ENCODE measurements at regions not wholly inside any gene's neighbourhood (a gene's known extent, or its start where the extent isn't known, plus 50 kb on each side); places are given as distances from the start of the nearest gene placed in this dataset.

GRCh38 chr10:108060246-108060645 is 895.7 kb upstream of the SORCS1 start:
- H2BK120ac ChIP-seq (replicated peaks; ENCODE audit: low read depth, low read length): no peak overlapping the region
- H2BK12ac ChIP-seq (ENCODE audit: low read depth, low read length): no peak overlapping the region
- no peak overlapping the region for H3K56ac ChIP-seq (replicated peaks; ENCODE audit: insufficient read length, low read depth, low read length)
- H3K4me1 ChIP-seq (replicated peaks in 1 of 4; ENCODE audit: control insufficient read depth in 3 of 4, insufficient read depth in 4 of 4, low read length in 3 of 4): no peaks in the 10 kb centered on the region
- no peak overlapping the region for H2AK5ac ChIP-seq (ENCODE audit: low read depth, low read length)
- no peak for DNase-seq (ENCODE audit: low read depth in 1 of 2, low spot score in 2 of 2)
- H3K9me3 ChIP-seq (ENCODE audit: insufficient read depth in 2 of 2, low read depth in 1 of 2, low read length in 1 of 2): no peaks in the 10 kb centered on the region
- H4K91ac ChIP-seq (replicated peaks; ENCODE audit: insufficient read length, low read length): no peak overlapping the region
- no peak overlapping the region for H3K14ac ChIP-seq (ENCODE audit: insufficient read length)
- H3K9ac ChIP-seq (replicated peaks in 1 of 4; ENCODE audit: extremely low read depth in 1 of 4, low read depth in 3 of 4, low read length in 3 of 4): no peak overlapping the region
- ChIA-PET POLR2A (ENCODE audit: partially characterized antibody) (no interaction called here), CTCF (ENCODE audit: partially characterized antibody) (interaction anchor here (0.8 kb wide), 1 partner anchor 14 kb away, joined by 4 read pairs; no protein-coding TSS in a partner anchor)
- H3K23me2 ChIP-seq (ENCODE audit: low read depth, low read length): no peaks in the 10 kb centered on the region
- no peak overlapping the region for H2BK15ac ChIP-seq (ENCODE audit: low read length)
- H4K8ac ChIP-seq (ENCODE audit: extremely low read depth, insufficient read depth, low read length): no peak overlapping the region
- no peaks in the 10 kb centered on the region; a peak in 1 of 8 replicates for H3K36me3 ChIP-seq (ENCODE audit: control insufficient read depth in 2 of 4, insufficient read depth in 4 of 4, low read length in 3 of 4)
- 0 out of 2 replicates have a peak overlapping the region, but pooled peaks have one; percentile 57 for H2AFZ ChIP-seq (ENCODE audit: low read length)
- no peak overlapping the region for H3K4ac ChIP-seq (replicated peaks; ENCODE audit: insufficient read length, low read depth, low read length)
- no peak overlapping the region for H3K18ac ChIP-seq (ENCODE audit: extremely low read depth, low read length)
- H3K27ac ChIP-seq (ENCODE audit: low read depth, low read length): no peak overlapping the region
- no peak overlapping the region for H4K5ac ChIP-seq (ENCODE audit: insufficient read length, low read depth, low read length)
- no peak for FAIRE-seq
- no peak overlapping the region for H3K23ac ChIP-seq (ENCODE audit: insufficient read length)
- no peaks in the 10 kb centered on the region for H3K27me3 ChIP-seq (replicated peaks in 1 of 4; ENCODE audit: control insufficient read depth in 3 of 4, extremely low read depth in 1 of 4, insufficient read depth in 3 of 4, low read length in 3 of 4)
- H4K20me1 ChIP-seq (replicated peaks in 1 of 2; ENCODE audit: control insufficient read depth in 1 of 2, insufficient read depth in 2 of 2, low read length in 2 of 2): no peaks in the 10 kb centered on the region
- no peaks in the 10 kb centered on the region for H3K79me1 ChIP-seq (ENCODE audit: low read depth, low read length)
- H3K79me2 ChIP-seq (ENCODE audit: control insufficient read depth in 1 of 2, insufficient read depth in 2 of 2, low read length in 2 of 2): no peaks in the 10 kb centered on the region
- H2BK20ac ChIP-seq (ENCODE audit: low read length): no peak overlapping the region
- no peak overlapping the region for H3K4me3 ChIP-seq (ENCODE audit: extremely low read depth in 1 of 4, insufficient read depth in 2 of 4, low read depth in 3 of 4, low read length in 4 of 4)
- H3K4me2 ChIP-seq (ENCODE audit: insufficient read depth in 1 of 2, low read depth in 2 of 2, low read length in 2 of 2): no peak overlapping the region
- no peak overlapping the region for H2BK5ac ChIP-seq (ENCODE audit: low read depth, low read length)
- 86% methylated on average over 1 of the region's 1 CpG; no CpG with 5 or more reads in 1 of the 2 experiments for WGBS, 2 experiments (ENCODE audit: extremely low coverage in 1 of 2, insufficient coverage in 1 of 2, insufficient read length in 1 of 2, insufficient replicate concordance in 2 of 2, low coverage in 1 of 2, low lambda C conversion rate in 2 of 2, missing lambda C conversion rate in 1 of 2)
- no peak for TF ChIP-seq ASH2L (IDR thresholded peaks at IDR 0.05; ENCODE audit: low read length)
- TF ChIP-seq, protein P1, sequence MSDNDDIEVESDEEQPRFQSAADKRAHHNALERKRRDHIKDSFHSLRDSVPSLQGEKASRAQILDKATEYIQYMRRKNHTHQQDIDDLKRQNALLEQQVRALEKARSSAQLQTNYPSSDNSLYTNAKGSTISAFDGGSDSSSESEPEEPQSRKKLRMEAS (IDR thresholded peaks at IDR 0.05): no peak
- TF ChIP-seq PHF8 (conservative IDR thresholded peaks at IDR 0.05; ENCODE audit: low read depth, low read length): no peak
- no peak for TF ChIP-seq BACH1 (IDR thresholded peaks at IDR 0.05; ENCODE audit: low read length)
- no peak for TF ChIP-seq ZNF274 (IDR thresholded peaks at IDR 0.05; ENCODE audit: borderline replicate concordance, extremely low read depth, low read length)
- TF ChIP-seq TBP (IDR thresholded peaks at IDR 0.05; ENCODE audit: low read depth, low read length): no peak
- no peak for TF ChIP-seq NANOG (IDR thresholded peaks at IDR 0.05; ENCODE audit: insufficient read depth, low read depth, low read length, poor library complexity, severe bottlenecking)
- no peak for TF ChIP-seq POLR2A (IDR thresholded peaks at IDR 0.05; ENCODE audit: control extremely low read depth in 1 of 2, low read depth in 2 of 2, low read length in 2 of 2)
- no peak for TF ChIP-seq CTBP2 (IDR thresholded peaks at IDR 0.05; ENCODE audit: borderline replicate concordance, insufficient read depth, insufficient read length, low read length)
- no peak for TF ChIP-seq BCL11A (IDR thresholded peaks at IDR 0.05; ENCODE audit: low read depth in 2 of 2, low read length in 2 of 2)
- no peak for TF ChIP-seq MAFK (IDR thresholded peaks at IDR 0.05; ENCODE audit: low read depth, low read length)
- TF ChIP-seq GABPA (IDR thresholded peaks at IDR 0.05; ENCODE audit: borderline replicate concordance, insufficient read depth, low read length): no peak
- TF ChIP-seq HDAC6 (IDR thresholded peaks at IDR 0.05; ENCODE audit: low read depth, low read length): no peak
- no peak for TF ChIP-seq TAF7 (optimal IDR thresholded peaks at IDR 0.05; ENCODE audit: borderline replicate concordance, low read depth, low read length)
